ES-I3 (cell line): ENCODE measurements at regions not wholly inside any gene's neighbourhood (a gene's known extent, or its start where the extent isn't known, plus 50 kb on each side); places are given as distances from the start of the nearest gene placed in this dataset.
"Not testable (repeated sequence)": the region's sequence is repeated elsewhere in the genome, so short reads cannot be mapped to it uniquely, and the experiment has no call there.

Experiments
- H3K36me3 ChIP-seq: 2 replicates; pipeline ENCODE4 v1.6.1; 2013; ENCODE audit warnings: mild to moderate bottlenecking, low read length, control low read depth, moderate library complexity; ENCODE audit not compliant: insufficient read depth
- H3K4me1 ChIP-seq: 2 replicates; pipeline ENCODE4 v1.6.1; 2013; ENCODE audit warnings: mild to moderate bottlenecking, control low read depth, low read length; ENCODE audit not compliant: insufficient read depth
- H3K9ac ChIP-seq: 2 replicates; pipeline ENCODE4 v1.6.1; 2013; ENCODE audit warnings: low read depth, mild to moderate bottlenecking, low read length, moderate library complexity
- H3K9me3 ChIP-seq: 2 replicates; pipeline ENCODE4 v1.6.1; 2013; ENCODE audit warnings: mild to moderate bottlenecking, low read length, moderate library complexity; ENCODE audit not compliant: control insufficient read depth, insufficient read depth

DNA sequence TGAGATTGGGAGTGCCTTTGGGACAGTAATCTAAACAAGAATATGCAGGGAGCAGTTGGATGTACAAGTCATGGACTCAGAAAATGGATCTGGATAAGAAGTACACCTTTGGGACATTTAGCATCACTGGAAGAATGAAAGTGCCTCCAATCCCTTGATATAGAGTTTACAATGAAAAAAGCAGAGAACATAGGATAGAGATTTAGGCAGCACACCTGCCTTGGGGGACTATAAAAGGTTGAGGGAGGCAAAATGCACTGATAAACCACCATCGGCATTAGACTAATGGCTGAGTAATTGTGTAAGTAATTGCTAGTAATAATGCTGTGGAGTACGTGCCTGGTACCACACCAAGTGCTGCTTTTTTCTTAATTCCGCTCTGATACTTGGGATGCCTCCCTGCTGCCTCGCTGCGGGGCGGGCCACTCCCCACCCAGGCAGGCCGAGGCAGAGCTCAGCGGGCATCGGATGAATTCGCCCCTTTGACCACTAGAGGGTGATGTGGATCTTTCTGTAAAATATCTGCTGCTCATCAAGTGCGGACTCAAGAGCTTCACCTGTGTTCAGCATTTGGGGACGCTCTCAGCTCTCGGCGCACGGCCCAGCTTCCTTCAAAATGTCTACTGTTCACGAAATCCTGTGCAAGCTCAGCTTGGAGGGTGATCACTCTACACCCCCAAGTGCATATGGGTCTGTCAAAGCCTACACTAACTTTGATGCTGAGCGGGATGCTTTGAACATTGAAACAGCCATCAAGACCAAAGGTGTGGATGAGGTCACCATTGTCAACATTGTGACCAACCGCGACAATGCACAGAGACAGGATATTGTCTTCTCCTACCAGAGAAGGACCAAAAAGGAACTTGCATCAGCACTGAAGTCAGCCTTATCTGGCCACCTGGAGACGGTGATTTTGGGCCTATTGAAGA, 99.9 kb downstream of the ANKRD18B start:
- Histone ChIP-seq H3K36me3 (no peaks in the 10 kb centered on the region), H3K4me1 (peaks cover 13% of the 10 kb centered on the region; the same call in 1 of the 2 replicates), H3K9me3 (no peaks in the 10 kb centered on the region), H3K9ac (no peak overlapping the region)

DNA sequence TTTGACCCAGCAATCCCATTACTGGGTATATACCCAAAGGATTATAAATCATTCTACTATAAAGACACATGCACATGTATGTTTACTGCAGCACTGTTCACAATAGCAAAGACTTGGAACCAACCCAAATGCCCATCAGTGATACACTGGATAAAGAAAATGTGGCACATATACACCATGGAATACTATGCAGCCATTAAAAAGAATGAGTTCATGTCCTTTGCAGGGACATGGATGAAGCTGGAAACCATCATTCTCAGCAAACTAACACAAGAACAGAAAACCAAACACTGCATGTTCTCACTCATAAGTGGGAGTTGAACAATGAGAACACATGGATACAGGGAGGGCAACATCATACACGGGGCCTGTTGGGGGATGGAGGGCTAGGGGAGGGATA, 104.3 kb downstream of the ANKRD18B start:
- H3K36me3 ChIP-seq, H3K9me3 ChIP-seq, H3K9ac ChIP-seq, H3K4me1 ChIP-seq: not testable (repeated sequence)

DNA sequence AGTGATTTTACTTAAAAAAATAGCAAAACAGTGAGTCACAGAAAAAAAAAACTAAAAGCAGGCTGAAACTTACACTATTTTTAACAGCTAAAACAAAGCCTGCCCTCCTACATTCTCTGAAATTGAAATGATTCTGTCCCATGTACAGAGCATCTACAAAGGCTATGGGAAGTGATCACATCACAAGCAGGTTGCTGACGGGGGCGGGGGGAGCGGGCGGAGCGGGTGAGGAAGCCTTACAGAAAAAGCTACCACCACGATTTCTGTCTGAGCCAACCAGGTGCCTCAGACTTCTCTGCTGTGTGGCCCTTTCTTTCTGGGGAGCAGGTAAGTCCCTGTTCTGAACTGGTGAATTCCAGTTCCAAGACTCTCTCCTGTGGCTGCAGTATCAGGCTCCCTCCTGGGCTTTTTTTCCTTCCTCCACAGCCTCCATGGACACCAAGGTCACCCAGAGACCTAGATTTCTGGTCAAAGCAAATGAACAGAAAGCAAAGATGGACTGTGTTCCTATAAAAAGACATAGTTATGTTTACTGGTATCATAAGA, 104.9 kb downstream of the ANKRD18B start:
- H3K9me3 ChIP-seq = no peaks in the 10 kb centered on the region
- H3K4me1 ChIP-seq = no peaks in the 10 kb centered on the region
- H3K9ac ChIP-seq = no peak overlapping the region
- H3K36me3 ChIP-seq = no peaks in the 10 kb centered on the region

DNA sequence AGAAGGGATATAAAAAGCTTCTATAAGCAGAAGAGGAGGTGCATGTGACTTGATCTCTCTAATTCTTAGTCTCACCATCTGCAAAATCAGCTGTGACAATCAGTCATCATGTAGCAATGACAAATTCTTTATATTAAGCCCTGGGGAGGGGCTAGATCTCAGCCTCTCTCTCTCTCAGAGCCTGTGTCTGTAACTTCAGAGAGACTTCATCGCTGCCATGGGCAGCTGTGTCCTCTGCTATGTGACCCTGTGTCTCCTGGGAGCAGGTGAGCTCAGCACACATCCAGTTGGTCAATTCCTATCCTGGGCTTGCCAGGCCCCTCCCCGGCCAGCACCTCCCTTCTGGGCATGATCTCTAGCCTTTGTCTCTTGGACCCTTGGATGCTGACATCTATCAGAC, 109.6 kb downstream of the ANKRD18B start:
- Histone ChIP-seq H3K36me3 (no peaks in the 10 kb centered on the region), H3K9ac (no peak overlapping the region), H3K4me1 (no peaks in the 10 kb centered on the region), H3K9me3 (no peaks in the 10 kb centered on the region)

DNA sequence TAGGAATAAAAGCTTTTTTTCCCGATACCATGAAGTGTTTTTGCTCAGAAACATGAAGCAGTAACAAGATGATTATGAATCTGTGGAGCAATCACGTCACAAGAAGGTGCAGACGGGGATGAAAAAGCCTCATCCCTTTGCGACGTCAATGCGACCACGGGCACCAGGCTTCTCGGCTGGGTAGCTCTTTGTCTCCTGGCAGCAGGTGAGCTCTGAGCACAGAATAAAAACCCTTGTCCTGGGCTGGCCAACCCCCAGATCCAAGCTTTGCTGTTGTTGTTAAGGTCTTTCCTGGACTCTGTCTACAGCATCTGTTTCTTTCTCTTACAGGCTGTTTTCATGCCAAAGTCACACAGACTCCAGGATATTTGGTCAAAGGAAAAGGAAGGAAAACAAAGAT, 113.8 kb downstream of the ANKRD18B start:
- no peaks in the 10 kb centered on the region for H3K4me1 ChIP-seq
- H3K9ac ChIP-seq = no peak overlapping the region
- no peaks in the 10 kb centered on the region for H3K9me3 ChIP-seq
- H3K36me3 ChIP-seq = no peaks in the 10 kb centered on the region

DNA sequence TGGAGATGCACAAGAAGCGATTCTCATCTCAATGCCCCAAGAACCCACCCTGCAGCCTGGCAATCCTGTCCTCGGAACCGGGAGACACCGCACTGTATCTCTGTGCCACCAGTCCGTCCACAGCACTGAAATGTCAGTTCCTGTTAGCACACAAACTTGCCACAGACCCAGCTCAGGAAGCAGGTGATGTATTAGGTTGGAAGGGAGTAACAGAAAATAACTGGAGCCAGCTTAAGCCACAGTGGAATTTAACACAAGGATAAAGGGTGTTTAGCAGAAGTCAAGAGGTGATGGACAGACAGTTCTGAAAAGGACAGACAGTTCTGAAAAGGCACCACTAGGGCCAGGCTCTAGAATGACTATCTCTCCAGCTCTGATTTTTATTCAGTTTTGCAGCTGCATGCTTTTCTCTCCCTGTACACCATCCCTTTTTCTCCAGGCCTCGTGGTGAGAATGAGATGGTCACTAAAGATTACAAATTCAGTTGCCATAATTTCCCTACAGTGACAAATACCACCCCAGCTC, 114.4 kb downstream of the ANKRD18B start:
- Histone ChIP-seq H3K9ac (no peak overlapping the region), H3K9me3 (no peaks in the 10 kb centered on the region), H3K4me1 (no peaks in the 10 kb centered on the region), H3K36me3 (no peaks in the 10 kb centered on the region)

DNA sequence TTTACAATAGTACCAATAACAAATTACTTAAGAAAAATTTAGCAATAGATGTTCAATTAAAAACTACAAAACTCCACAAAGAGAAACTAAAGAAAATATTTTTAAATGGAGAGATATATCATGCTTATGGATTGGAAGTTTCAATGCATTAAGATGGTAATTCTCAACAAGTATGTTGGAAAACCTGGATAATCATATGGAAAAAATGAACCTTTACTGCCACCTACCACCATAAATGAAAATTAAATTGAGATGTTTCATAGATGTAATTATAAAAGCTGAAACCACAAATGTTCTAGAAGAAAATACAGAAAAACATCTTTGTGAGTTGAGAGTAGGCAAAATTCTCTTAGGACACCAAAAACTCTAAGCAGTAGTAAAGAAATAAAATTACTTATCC, 121.7 kb downstream of the ANKRD18B start:
- no peak overlapping the region for H3K9ac ChIP-seq
- H3K4me1 ChIP-seq = no peaks in the 10 kb centered on the region
- no peaks in the 10 kb centered on the region for H3K36me3 ChIP-seq
- H3K9me3 ChIP-seq = no peaks in the 10 kb centered on the region

DNA sequence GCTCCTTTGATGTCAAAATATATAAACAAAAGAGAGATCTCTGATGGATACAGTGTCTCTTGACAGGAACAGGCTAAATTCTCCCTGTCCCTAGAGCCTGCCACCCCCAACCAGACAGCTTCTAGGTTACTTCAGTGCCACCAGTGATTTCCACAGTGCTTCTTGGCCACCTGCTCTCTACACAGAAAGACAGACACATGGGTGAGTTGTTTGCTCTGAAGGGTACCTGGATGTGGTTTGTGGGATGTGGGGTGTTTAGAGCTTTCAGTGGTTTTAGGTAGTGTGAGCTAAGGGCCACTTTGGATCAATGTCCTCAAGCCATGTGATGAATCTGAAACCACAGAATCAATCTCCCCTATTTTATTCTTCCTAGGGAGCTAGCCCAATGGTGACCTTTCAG, 125.4 kb downstream of the ANKRD18B start:
- Histone ChIP-seq H3K4me1 (no peaks in the 10 kb centered on the region), H3K9ac (no peak overlapping the region), H3K9me3 (no peaks in the 10 kb centered on the region), H3K36me3 (no peaks in the 10 kb centered on the region)

DNA sequence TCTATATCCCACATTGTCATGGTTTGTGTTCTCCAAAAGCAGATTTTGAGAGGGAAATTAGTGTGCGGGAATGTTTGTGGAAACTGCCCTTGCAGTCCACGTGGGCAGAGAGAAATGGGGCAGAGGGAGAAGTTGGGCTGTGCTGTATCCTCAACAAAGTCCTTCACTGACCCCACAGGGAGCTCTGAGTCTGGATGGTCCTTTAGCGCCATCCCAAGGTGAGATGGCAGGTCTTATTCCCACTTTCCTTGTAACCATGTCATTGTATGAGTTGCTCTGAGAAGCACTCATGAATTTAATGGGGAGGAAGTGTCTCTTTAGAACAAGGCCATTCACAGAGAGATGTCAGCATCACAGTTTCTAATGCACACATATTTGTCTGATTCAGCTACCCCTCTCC, 127.1 kb downstream of the ANKRD18B start:
- Histone ChIP-seq H3K4me1 (no peaks in the 10 kb centered on the region), H3K9me3 (no peaks in the 10 kb centered on the region), H3K9ac (no peak overlapping the region), H3K36me3 (no peaks in the 10 kb centered on the region)

DNA sequence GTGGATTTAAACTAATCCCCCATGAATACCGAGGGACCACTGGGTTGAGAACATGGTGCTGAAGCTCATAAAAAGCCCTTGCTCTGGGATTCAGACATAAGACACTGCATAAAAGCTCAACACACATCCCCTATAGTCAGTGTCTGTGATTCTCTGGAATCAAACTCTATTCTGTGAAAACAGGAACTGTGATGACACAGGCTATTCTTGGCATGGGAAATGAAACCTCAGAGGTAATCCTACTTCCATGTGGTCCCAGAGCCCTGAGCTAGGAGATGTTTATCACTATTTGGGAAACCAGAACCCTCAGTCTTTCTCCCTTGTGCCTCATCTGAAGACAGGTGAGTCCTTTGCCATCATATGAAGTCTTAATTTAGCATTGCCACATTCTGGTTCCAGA, 135.4 kb upstream of the PRSS3 start:
- no peaks in the 10 kb centered on the region for H3K4me1 ChIP-seq
- H3K36me3 ChIP-seq = no peaks in the 10 kb centered on the region
- no peaks in the 10 kb centered on the region for H3K9me3 ChIP-seq
- H3K9ac ChIP-seq = no peak overlapping the region

DNA sequence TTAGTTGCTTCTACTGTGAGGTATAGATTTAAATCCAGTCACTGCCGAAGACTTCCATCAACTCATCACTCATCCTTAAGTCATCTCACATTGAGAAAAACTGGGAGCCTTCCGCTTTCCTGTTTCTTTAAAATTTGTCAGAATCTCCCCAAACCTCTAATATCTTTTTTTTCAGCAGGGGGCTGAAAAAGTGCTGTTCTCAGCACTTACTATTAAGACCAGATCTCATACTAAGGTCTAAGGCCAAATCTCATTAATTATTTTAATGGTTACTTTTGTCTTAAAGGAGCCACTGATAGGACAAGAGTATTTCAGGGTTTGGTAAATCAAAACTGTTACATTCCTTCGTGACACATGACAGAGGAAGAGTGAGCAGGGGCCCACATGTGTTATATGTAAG, 134.6 kb upstream of the PRSS3 start:
- no peak overlapping the region for H3K9ac ChIP-seq
- H3K4me1 ChIP-seq = no peaks in the 10 kb centered on the region
- no peaks in the 10 kb centered on the region for H3K36me3 ChIP-seq
- no peaks in the 10 kb centered on the region for H3K9me3 ChIP-seq

DNA sequence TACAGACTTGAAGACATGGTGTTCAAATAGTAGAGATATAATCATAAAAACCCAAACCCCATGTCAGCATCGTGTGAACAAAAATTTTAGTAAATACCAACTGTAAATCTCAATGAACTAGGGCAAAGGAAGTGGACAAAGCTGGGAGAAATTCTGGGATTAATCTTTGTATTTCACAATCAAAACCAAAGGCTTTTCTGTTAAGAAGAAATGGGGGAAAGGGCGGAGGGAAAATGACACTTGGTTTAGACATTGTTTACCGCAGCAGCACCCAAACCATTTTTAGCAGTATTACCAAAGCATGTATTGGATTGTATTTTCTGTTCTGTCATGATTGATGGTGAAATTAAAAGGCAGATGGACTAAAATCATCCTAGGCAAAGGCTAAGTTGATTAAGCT, 134.2 kb upstream of the PRSS3 start:
- H3K36me3 ChIP-seq = no peaks in the 10 kb centered on the region

DNA sequence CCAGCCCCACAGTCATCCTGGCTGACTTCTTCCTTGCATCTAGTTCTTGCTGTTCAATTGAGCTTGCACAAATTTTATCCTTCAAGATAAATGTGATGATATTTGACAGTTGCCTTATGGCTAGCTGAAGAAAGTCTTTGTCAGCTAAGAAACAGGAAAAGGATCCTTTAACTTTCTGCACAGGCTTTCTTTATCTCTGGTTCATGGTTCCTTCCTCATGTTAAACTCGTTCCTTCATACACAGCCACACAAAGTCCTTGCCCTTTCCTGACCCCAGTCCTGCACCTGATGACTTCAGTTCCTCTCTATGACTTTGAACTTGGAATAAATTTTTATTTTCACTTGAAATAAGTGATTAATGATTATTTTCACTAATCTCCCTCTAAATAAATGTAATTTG, 132.5 kb upstream of the PRSS3 start:
- H3K9ac ChIP-seq = no peak overlapping the region
- H3K9me3 ChIP-seq = 0 out of 2 replicates have a peak, but pooled peaks cover 3% of the 10 kb centered on the region
- H3K36me3 ChIP-seq = no peaks in the 10 kb centered on the region
- H3K4me1 ChIP-seq = no peaks in the 10 kb centered on the region

More for the DNA sequence above, 134.2 kb upstream of the PRSS3 start:
- no peak overlapping the region for H3K9ac ChIP-seq
- no peaks in the 10 kb centered on the region for H3K4me1 ChIP-seq
- no peaks in the 10 kb centered on the region for H3K9me3 ChIP-seq

DNA sequence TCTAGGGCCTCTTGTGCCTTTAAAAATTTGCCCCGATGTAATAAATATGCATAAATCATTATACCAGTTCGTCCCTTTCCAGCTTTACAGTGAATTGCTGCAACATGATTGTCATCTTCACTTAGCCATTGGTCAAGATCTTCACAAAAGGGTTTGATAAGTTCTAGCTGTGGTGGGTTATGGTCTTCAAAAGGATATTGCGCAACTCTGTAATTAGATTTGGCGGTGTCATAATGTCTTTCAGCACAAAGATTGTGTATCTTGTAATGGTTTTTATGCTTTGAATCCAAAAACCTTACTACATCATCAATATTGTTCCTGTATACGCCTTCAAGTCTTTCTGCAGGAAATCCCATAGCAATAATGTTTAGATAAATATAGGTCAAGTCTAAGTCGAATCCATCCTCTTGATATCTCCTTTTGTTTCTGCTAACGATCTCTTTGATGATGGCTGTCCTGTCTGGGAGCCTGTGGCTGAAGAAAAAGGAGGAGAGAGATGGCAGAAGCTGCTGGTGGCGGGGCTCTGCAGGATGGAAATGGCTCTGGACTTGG, 119.1 kb upstream of the PRSS3 start:
- peak overlapping the region; percentile 67 for H3K9ac ChIP-seq
- H3K9me3 ChIP-seq, H3K4me1 ChIP-seq, H3K36me3 ChIP-seq: not testable (repeated sequence)
